ENCODE measurements at regions not wholly inside any gene's neighbourhood (a gene's known extent, or its start where the extent isn't known, plus 50 kb on each side); places are given as distances from the start of the nearest gene placed in this dataset.

GRCh38 chr2:239574434-239575156 is 173.8 kb upstream of the HDAC4 start:
- no peak overlapping the region for H3K4me3 ChIP-seq (ENCODE audit: low read length)
- no peaks in the 10 kb centered on the region for H3K9me3 ChIP-seq (ENCODE audit: control insufficient read depth, low read length)
- no peaks in the 10 kb centered on the region for H3K4me1 ChIP-seq (ENCODE audit: control insufficient read depth, insufficient read depth, low read length)
- H3K9ac ChIP-seq (ENCODE audit: low read length) = no peak overlapping the region
- no peaks in the 10 kb centered on the region for H3K36me3 ChIP-seq (ENCODE audit: control insufficient read depth, insufficient read depth, low read length)
- peaks cover 34% of the 10 kb centered on the region for H3K27me3 ChIP-seq (ENCODE audit: control insufficient read depth, insufficient read depth, low read length)

GRCh38 chr2:239574054-239574433 is 173.2 kb upstream of the HDAC4 start:
- Histone ChIP-seq H3K9me3 (ENCODE audit: control insufficient read depth, low read length) (no peaks in the 10 kb centered on the region), H3K4me1 (ENCODE audit: control insufficient read depth, insufficient read depth, low read length) (no peaks in the 10 kb centered on the region), H3K4me3 (ENCODE audit: low read length) (no peak overlapping the region), H3K9ac (ENCODE audit: low read length) (no peak overlapping the region), H3K27me3 (ENCODE audit: control insufficient read depth, insufficient read depth, low read length) (peaks cover 34% of the 10 kb centered on the region), H3K36me3 (ENCODE audit: control insufficient read depth, insufficient read depth, low read length) (no peaks in the 10 kb centered on the region)

GRCh38 chr2:239570971-239571520 is 170.2 kb upstream of the HDAC4 start:
- no peaks in the 10 kb centered on the region for H3K36me3 ChIP-seq (ENCODE audit: control insufficient read depth, insufficient read depth, low read length)
- no peaks in the 10 kb centered on the region for H3K4me1 ChIP-seq (ENCODE audit: control insufficient read depth, insufficient read depth, low read length)
- H3K9ac ChIP-seq (ENCODE audit: low read length) = no peak overlapping the region
- H3K9me3 ChIP-seq (ENCODE audit: control insufficient read depth, low read length) = no peaks in the 10 kb centered on the region
- H3K4me3 ChIP-seq (ENCODE audit: low read length) = no peak overlapping the region
- peaks cover 43% of the 10 kb centered on the region for H3K27me3 ChIP-seq (ENCODE audit: control insufficient read depth, insufficient read depth, low read length)

GRCh38 chr2:239570216-239570925 is 169.6 kb upstream of the HDAC4 start:
- Histone ChIP-seq H3K9ac (ENCODE audit: low read length) (no peak overlapping the region), H3K4me1 (ENCODE audit: control insufficient read depth, insufficient read depth, low read length) (no peaks in the 10 kb centered on the region), H3K4me3 (ENCODE audit: low read length) (no peak overlapping the region), H3K36me3 (ENCODE audit: control insufficient read depth, insufficient read depth, low read length) (no peaks in the 10 kb centered on the region), H3K27me3 (ENCODE audit: control insufficient read depth, insufficient read depth, low read length) (peaks cover 46% of the 10 kb centered on the region), H3K9me3 (ENCODE audit: control insufficient read depth, low read length) (no peaks in the 10 kb centered on the region)

- Histone ChIP-seq H3K27me3 (ENCODE audit: control insufficient read depth, insufficient read depth, low read length) (peaks cover 43% of the 10 kb centered on the region), H3K36me3 (ENCODE audit: control insufficient read depth, insufficient read depth, low read length) (no peaks in the 10 kb centered on the region), H3K4me3 (ENCODE audit: low read length) (no peak overlapping the region), H3K4me1 (ENCODE audit: control insufficient read depth, insufficient read depth, low read length) (no peaks in the 10 kb centered on the region), H3K9me3 (ENCODE audit: control insufficient read depth, low read length) (no peaks in the 10 kb centered on the region), H3K9ac (ENCODE audit: low read length) (no peak overlapping the region)
Measured at GRCh38 chr2:239569401-239570090, 168.7 kb upstream of the HDAC4 start.

GRCh38 chr2:239568601-239569000 is 167.8 kb upstream of the HDAC4 start:
- Histone ChIP-seq H3K4me3 (ENCODE audit: low read length) (no peak overlapping the region), H3K36me3 (ENCODE audit: control insufficient read depth, insufficient read depth, low read length) (no peaks in the 10 kb centered on the region), H3K9me3 (ENCODE audit: control insufficient read depth, low read length) (no peaks in the 10 kb centered on the region), H3K9ac (ENCODE audit: low read length) (no peak overlapping the region), H3K27me3 (ENCODE audit: control insufficient read depth, insufficient read depth, low read length) (peaks cover 42% of the 10 kb centered on the region), H3K4me1 (ENCODE audit: control insufficient read depth, insufficient read depth, low read length) (no peaks in the 10 kb centered on the region)

GRCh38 chr2:239567786-239568185 is 167.0 kb upstream of the HDAC4 start:
- no peak overlapping the region for H3K9ac ChIP-seq (ENCODE audit: low read length)
- H3K9me3 ChIP-seq (ENCODE audit: control insufficient read depth, low read length) = no peaks in the 10 kb centered on the region
- no peaks in the 10 kb centered on the region for H3K4me1 ChIP-seq (ENCODE audit: control insufficient read depth, insufficient read depth, low read length)
- no peak overlapping the region for H3K4me3 ChIP-seq (ENCODE audit: low read length)
- peaks cover 48% of the 10 kb centered on the region for H3K27me3 ChIP-seq (ENCODE audit: control insufficient read depth, insufficient read depth, low read length)
- H3K36me3 ChIP-seq (ENCODE audit: control insufficient read depth, insufficient read depth, low read length) = no peaks in the 10 kb centered on the region

GRCh38 chr2:239566995-239567568 is 166.3 kb upstream of the HDAC4 start:
- Histone ChIP-seq H3K9ac (ENCODE audit: low read length) (no peak overlapping the region), H3K36me3 (ENCODE audit: control insufficient read depth, insufficient read depth, low read length) (no peaks in the 10 kb centered on the region), H3K27me3 (ENCODE audit: control insufficient read depth, insufficient read depth, low read length) (peaks cover 55% of the 10 kb centered on the region), H3K4me3 (ENCODE audit: low read length) (no peak overlapping the region), H3K9me3 (ENCODE audit: control insufficient read depth, low read length) (no peaks in the 10 kb centered on the region), H3K4me1 (ENCODE audit: control insufficient read depth, insufficient read depth, low read length) (no peaks in the 10 kb centered on the region)

- no peaks in the 10 kb centered on the region for H3K9me3 ChIP-seq (ENCODE audit: control insufficient read depth, low read length)
- no peaks in the 10 kb centered on the region for H3K36me3 ChIP-seq (ENCODE audit: control insufficient read depth, insufficient read depth, low read length)
- no peaks in the 10 kb centered on the region for H3K4me1 ChIP-seq (ENCODE audit: control insufficient read depth, insufficient read depth, low read length)
- H3K4me3 ChIP-seq (ENCODE audit: low read length) = no peak overlapping the region
- H3K27me3 ChIP-seq (ENCODE audit: control insufficient read depth, insufficient read depth, low read length) = peaks cover 62% of the 10 kb centered on the region
- no peak overlapping the region for H3K9ac ChIP-seq (ENCODE audit: low read length)
Measured at GRCh38 chr2:239566162-239566994, 165.6 kb upstream of the HDAC4 start.

GRCh38 chr2:239564587-239564986 is 163.8 kb upstream of the HDAC4 start:
- Histone ChIP-seq H3K4me1 (ENCODE audit: control insufficient read depth, insufficient read depth, low read length) (no peaks in the 10 kb centered on the region), H3K9me3 (ENCODE audit: control insufficient read depth, low read length) (no peaks in the 10 kb centered on the region), H3K9ac (ENCODE audit: low read length) (no peak overlapping the region), H3K27me3 (ENCODE audit: control insufficient read depth, insufficient read depth, low read length) (peaks cover 61% of the 10 kb centered on the region), H3K4me3 (ENCODE audit: low read length) (no peak overlapping the region), H3K36me3 (ENCODE audit: control insufficient read depth, insufficient read depth, low read length) (no peaks in the 10 kb centered on the region)

GRCh38 chr2:239563561-239563960 is 162.7 kb upstream of the HDAC4 start:
- Histone ChIP-seq H3K4me1 (ENCODE audit: control insufficient read depth, insufficient read depth, low read length) (no peaks in the 10 kb centered on the region), H3K9ac (ENCODE audit: low read length) (no peak overlapping the region), H3K9me3 (ENCODE audit: control insufficient read depth, low read length) (no peaks in the 10 kb centered on the region), H3K4me3 (ENCODE audit: low read length) (no peak overlapping the region), H3K27me3 (ENCODE audit: control insufficient read depth, insufficient read depth, low read length) (peaks cover 70% of the 10 kb centered on the region), H3K36me3 (ENCODE audit: control insufficient read depth, insufficient read depth, low read length) (no peaks in the 10 kb centered on the region)
